Sciatic nerve (tissue), 2 donors: ENCODE measurements at regions not wholly inside any gene's neighbourhood (a gene's known extent, or its start where the extent isn't known, plus 50 kb on each side); places are given as distances from the start of the nearest gene placed in this dataset.

Source experiments
- ATAC-seq: fragments of 200-7000 bp; cut with Tn5 transposase; one replicate; pipeline ENCODE4 v1.9.1; 2020; ENCODE audit warnings: mild to moderate bottlenecking, moderate library complexity
- DNase-seq: peaks from one replicate; pipeline ENCODE4 v3.0.0-alpha.2; 2020; ENCODE audit warnings: low spot score
- intact Hi-C: fragments of 100-400 bp; cut with DNase I; formaldehyde crosslinking; loops from one replicate; pipeline ENCODE4 v1.14.2; 2022
- donor health status: DM: no; HTN: no; CAD: no.
- donor health status: DM: no; HTN: no; CAD: no.

DNA sequence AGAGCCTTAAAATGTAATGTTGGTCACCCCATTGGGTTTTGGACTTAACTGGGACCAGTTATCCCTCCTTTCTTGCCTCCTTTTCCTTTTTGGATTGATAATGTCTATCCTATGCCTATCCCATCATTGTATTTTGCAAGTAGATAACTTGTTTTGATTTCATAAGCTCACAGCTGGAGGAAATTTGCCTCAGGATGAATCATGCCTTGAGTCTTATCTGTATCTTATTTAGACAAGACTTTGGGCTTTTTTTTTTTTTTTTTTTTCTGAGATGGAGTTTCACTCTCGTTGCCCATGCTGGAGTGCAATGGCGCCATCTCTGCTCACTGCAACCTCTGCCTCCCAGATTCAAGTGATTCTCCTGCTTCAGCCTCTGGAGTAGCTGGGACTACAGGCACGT, 443.3 kb downstream of the DNAH5 start:
- intact Hi-C loops, result no loop called here
- ATAC-seq (no peak), DNase-seq (no peak)

DNA sequence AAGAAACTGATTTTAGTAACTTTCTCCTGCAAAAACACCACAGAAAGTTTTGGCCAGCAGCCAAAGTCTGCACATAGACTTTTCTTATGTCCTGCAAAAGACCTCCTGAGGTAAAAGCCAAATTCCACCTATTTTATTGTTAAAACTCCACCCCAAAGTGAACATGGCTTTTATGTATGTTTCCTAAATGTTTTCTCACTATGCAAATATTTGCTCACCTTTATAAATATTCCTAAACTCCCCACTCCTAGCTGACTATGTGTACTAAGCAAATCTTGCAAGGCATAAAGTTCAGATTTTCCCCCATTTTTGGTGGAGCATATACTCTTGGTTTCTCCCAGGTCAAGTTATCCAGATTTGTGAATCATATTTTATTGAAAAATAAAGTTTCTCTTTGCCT, 446.2 kb downstream of the DNAH5 start:
- DNase-seq (no peak), ATAC-seq (no peak)
- intact Hi-C loops, result no loop called here

DNA sequence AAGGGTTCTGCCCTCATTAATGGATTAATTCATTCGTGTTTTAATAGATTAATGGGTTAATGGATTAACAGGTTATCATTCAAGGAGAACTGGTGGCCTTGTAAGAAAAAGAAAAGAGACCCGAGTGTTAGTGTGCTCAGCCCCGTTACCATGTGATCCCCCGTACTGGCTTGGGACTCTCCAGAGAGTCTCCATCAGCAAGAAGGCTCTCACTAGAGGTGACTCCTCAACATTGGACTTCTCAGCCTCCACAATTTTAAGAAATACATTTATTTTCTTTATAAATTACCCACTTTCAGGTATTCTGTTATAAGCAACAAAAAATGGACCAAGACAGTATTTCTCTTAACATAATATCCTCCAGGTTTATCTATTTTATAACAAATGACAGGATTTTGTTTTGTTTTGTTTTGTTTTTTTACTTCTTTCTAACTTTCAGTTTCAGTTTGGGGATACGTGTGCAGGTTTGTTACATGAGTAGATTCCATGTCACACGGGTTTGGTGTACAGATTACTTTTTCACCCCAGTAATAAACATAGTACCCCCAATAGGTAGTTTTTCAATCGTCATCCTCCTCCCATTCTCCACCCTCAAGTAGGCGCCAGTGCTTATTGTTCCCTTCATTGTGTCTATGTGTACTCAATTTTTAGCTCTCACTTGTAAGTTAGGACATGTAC, 456.1 kb downstream of the DNAH5 start:
- intact Hi-C loops, result no loop called here
- ATAC-seq (no peak), DNase-seq (no peak)

DNA sequence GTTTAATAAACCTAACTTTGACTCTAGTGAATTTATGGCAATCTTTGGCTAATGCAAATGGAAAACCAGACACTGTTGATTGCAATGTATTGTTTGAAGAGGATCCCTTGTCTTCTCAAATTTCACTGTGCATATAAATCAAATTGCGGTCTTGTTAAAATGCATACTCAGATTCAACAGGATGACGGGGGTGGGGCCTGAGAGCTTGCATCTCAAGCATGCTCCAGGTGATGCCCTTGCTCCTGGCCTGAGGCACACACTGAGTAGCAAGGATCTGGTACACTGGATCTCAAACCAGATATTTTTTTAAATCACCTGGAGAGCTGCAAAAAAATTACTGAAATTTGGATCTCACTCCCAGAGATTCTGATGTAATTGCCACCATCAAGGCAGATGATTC, 463.7 kb downstream of the DNAH5 start:
- ATAC-seq, result no peak
- intact Hi-C loops, result no loop called here
- no peak for DNase-seq

DNA sequence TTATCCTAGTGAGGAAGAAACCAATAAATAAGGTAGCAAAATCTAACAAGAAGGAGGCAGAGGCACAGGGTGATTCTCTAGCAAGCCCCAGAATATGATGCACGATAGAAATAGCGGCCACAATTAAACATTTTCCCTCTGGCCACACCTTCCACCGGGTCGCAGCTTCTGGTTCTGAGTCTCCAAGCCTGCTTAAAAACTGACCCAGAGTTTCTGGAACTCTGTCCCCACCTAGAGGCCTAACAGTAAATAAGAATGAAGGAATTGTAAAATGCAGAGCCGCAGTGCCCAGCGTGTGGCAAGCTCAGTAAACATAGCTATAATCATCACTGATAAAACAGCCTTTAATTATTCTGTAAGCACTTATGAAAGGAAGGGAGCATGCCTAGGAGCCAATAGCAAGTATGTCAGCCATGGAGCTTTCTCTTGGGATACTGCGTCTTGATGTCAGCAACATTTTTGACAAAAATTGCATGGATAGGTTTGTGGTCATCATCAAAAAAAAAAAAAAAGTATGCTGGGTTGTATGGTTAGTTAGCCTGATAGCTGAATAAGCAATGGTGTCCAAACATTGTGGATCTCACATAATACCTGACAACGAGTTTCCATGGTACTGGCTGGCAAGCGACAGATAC, 465.5 kb downstream of the DNAH5 start:
- ATAC-seq, result peak; percentile 36
- DNase-seq, result no peak
- intact Hi-C loops, result no loop called here

DNA sequence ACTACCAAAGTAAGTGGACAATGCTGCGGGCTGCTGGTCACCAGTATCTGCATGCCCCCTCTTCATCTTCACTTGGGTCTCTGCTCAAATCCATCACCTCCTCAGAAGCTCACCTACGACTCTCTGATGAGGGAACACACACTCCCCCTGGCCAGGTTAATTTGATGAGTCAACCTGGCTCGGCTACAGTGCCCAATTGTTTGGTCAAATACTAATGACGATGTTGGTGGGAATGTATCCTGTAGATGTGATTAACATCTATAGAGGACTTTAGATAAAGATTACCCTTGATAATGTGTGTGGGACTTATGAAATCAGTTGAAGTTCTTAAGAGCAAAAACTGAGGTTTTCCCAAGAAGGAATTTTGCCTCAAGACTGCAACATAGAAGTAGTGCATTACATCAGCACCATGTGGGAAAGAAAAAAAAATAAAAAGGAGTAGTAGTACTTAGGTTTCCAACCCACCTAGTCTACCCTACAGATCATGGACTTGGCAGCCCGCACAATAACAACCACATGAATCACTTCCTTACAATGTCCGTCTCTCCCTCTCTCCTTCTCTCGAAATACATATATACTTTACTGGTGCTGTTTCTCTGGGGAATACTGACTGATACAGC, 467.3 kb downstream of the DNAH5 start:
- intact Hi-C loops, result no loop called here

DNA sequence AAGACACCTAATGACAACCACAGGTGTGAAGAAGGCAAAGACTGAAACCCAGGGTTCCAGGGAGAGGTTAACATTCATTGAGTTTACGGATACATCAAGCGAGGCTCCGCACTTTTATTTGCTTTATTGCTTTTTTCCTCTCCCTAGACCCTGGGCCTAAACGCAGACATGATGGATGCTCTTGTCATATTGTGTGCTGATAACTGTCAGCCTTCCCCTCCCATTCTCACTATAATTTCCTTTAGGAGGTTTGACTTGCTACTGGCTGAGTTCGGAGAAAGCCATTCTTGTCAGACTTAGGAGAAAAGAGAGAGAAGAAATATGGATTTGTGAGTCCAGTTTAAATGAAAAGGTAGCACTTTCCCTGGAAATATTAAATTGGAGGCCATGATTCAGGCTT, 471.6 kb downstream of the DNAH5 start:
- DNase-seq (no peak), ATAC-seq (no peak)
- intact Hi-C loops, result no loop called here

More for the DNA sequence above, 467.3 kb downstream of the DNAH5 start:
- DNase-seq (no peak), ATAC-seq (no peak)

DNA sequence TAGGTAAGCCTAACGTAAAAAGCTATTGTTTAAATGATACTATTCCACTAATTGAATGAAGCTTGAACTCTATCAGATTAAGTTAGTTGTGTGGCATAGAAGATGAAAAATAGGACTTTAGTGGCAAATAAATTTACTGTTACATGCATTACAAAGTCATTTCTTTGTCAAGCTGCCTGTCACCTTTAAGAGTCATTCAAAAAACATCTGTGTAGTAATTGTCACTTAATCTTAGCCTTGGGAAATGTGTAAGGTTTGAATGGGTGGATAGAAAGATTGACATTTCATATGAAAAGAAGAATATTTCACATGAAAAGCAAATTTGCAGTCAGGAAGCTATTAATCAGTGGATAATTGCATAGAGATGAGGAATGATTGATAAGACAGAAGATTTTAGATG, 473.5 kb downstream of the DNAH5 start:
- ATAC-seq (no peak), DNase-seq (no peak)
- intact Hi-C loops, result no loop called here

DNA sequence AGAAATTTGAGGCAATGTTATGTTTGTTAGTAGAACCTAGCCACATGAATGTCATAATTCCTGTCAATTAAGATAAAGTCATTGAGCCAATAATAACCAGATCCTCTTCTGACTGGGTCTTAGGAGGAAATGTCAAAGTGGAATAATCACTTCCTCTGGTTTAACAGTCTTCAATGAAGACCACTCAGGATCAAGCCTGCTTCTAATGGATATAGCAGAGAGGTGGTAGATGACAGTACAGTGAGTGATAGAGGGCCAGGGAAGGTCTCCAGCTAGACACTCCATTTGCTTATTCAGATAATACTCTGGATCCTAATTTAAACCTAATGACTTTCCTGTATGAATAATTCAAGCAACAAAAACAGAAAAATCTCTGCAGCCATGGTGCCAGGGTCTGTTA, 474.2 kb downstream of the DNAH5 start:
- intact Hi-C loops, result no loop called here
- ATAC-seq (no peak), DNase-seq (no peak)

DNA sequence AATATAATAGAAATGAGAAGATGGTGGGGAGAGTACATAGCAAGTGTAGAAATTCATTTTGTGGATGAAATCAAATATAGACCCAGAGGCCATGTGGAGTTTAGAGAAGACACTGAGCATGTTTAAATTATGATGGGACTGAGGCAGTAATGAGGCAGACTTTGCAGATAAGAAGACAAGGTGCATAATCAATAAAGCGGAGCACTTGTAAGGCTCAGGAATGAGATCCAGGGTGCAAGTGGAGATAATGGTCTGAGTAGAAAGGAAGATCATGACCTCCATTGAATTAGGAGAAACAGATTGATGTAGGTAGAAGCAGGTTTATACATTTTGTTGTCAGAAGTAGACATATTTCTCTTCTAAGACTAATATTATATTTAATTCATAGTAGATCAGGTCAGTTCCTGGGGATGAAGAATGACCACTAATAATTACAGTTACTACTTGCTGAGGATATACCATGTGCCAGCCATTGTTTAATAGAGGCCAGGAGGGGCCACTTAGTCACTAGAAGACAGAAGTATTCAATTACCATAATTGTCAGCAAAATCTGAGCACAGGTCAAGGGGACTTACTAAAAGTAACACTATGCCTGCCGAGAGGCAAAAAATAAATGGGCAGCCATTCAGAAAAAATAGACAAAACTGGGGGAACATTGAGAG, 479.8 kb downstream of the DNAH5 start:
- DNase-seq (no peak), ATAC-seq (no peak)
- intact Hi-C loops, result no loop called here

DNA sequence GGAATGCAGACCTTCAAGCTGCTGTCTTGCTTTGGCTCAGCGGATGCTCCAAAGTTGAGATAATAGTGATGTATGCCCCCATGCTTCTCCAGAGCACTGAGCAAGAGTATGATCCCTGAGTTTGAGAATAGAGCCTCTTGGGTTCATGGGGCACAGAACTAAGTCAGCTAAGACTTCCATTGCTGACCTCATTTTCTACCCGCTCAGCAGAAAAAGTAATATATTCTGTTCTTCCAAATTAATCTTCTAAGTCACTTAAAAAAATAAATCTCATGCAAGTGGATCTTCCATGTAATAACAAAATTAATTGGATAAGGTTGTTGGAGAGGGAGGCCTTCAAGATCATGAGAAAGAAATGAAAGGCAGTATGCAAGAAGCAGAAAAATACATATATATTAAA, 483.9 kb downstream of the DNAH5 start:
- no peak for ATAC-seq
- intact Hi-C loops, result no loop called here
- DNase-seq, result no peak

DNA sequence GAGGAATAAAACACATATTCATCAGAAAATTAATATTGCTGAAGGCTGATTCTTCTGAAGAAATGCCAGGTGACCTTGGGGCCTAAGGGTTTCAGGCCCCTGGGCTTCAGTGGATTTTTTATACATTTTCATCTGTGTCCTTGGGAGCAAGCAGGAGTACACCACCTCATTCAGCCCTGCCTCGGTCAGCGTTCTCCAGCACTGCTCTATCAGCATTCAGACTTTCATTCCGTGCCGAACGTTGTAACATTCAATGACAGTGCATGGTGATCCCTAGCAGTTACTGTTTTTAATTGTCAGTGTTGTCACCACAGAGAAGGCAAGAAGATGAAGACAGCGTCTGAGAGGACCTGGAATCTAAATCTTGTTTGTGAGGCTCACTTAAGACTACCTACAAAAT, 490.4 kb downstream of the DNAH5 start:
- intact Hi-C loops, result loop anchor here (5.0 kb wide), 1 partner anchor 568 kb away; no protein-coding TSS in a partner anchor
- no peak for DNase-seq
- ATAC-seq, result no peak

DNA sequence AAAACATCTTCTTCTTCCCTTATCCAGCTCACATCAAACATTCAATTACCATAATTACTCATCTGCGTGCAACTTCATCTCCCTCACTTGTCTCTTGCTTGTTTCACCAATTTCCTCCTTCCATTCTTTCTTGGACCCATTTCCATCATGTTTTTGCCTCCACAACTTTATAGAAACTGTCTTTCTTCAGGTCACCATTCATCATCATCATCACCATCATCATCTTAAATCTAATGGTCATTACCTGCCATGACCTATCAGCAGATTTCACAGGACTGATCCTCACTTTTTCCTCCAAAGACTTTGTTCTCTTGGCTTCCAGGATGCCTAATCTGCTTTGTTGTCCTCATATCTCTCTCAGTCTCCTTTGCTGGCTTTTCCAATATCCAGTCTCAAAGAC, 495.6 kb downstream of the DNAH5 start:
- intact Hi-C loops, result no loop called here
- no peak for ATAC-seq
- no peak for DNase-seq

DNA sequence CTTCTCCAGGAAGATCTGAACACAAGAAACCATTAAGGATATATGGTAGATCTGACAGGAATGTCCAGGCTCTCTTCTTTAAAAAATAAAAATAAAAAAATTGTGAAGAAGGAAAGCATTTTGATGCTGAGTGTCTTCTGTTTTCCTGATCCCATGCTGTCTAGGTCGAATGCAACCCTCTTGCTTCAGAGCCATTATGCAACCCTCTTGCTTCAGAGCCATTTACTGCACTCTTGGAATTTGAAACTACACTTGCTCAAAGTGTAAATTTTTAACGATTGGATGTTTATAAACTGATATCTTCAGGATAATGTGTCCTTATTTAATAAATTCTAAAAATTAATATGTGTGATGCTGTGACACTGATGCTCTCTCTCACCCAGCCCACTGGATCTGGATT, 505.1 kb downstream of the DNAH5 start:
- intact Hi-C loops, result no loop called here
- ATAC-seq, result no peak

DNA sequence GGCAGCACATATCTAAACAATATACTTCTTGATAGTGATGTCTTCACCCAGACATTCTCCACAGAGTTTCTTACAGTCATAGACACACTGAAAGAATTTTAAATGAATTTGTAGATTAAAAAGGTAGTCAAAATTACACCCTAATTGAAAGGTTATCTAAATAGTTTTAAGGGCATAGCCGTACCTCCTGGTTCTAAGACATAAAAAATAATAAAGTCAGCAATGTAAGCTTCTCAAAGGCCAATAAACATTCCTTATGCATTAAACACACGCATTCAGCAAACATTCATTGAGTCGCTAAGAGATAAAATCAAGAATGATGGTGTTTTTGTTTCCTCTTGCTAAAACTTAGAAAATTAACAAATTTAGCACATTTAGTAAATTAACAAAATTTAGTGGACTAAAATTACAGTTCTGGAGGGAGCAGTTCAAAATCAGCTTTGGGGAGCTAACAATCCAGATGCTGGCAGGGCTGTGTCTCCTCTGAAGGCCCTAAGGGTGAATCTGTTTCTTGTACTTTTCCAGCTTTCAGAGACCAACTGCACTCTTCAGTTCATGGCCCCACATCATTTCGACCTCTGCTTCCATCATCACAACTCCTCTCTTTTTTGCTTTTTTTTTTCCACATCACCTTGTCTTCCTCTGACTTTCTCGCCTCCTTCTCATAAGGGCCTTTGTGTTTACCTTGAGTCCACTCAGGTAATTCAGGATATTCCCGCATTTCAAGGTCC, 516.5 kb downstream of the DNAH5 start:
- intact Hi-C loops, result no loop called here
- DNase-seq (no peak), ATAC-seq (no peak)

More for the DNA sequence above, 505.1 kb downstream of the DNAH5 start:
- no peak for DNase-seq

DNA sequence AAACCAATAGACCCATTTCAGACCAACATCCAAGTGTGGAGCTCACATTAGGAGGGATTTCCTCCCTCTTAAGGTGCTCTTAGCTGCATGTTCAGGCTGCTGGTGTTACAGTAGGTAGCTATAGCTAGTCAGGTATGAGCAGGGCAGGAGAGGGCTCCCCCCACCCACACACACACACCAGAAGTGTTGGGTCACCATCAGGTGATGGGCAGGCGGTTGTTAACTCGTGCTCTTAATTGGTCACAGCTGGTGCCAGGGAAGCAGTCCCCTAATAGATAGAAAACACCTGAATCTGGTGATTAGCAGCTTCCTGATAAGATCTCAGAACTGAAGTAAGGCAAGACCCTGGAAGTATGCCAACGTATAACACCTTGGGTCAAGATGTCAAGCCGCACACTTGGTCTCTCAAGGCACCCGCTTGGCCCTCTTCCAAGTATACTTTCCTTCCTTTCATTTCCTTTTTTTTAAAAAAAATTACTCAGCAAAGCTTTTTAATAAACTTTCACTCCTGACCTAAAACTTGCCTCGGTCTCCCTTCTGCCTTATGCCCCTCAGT, 532.4 kb downstream of the DNAH5 start:
- intact Hi-C loops, result no loop called here
- ATAC-seq (no peak), DNase-seq (no peak)

DNA sequence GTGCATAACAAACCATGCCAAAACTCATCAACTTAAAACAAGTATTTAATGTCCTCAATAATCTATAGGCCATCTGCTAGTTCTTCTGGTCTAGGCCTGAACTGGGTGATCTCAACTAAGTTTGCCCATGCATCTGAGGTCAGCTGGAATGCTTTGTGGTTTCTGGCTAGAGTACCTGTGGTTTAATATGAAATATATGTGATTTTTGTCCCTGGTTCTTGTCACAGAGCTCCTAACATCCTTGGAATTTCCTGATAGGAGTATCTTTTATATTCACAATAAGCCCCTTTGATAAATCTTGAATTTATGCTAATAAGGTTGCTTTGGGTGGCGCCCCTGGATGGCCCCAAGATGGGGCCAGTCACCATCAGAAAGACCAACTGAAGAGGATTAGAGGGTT, 535.9 kb downstream of the DNAH5 start:
- intact Hi-C loops, result no loop called here
- ATAC-seq, result no peak
- DNase-seq, result no peak

DNA sequence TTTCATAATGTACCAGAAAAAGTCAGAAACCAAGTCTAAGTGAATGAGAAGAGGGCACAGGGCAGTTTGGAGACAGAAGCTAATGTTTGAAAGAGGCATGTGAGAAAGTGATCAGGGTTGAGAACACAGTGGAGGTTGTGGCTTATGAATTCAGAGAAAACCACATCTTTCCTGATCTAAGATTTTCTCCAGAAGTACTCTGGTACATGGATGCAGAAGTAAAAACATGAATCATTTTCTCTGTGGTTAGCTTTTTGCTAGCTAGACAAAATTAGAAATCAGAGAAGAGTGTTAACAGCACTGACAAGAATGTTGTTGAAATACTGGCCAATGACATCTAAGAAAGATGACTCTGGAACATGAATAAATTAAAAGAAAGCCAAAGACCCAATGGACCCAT, 541.1 kb downstream of the DNAH5 start:
- intact Hi-C loops, result no loop called here
- ATAC-seq (no peak), DNase-seq (no peak)

DNA sequence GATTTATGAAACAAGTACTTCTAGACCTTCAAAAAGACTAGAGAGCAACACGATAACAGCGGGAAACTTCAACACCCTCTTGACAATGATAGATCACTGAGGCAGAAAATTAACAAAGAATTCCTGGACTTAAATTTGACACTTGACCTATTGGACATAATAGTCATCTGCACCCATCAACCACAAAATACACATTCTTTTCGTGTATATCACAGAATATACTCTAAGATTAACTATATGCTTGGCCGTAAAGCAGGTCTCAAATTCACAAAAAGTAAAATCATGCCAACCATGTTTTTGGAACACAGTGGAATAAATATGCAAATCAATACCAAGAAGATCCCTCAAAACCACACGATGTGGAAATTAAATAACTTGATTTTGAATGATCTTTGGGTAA, 559.4 kb downstream of the DNAH5 start:
- DNase-seq, result no peak
- intact Hi-C loops, result no loop called here
- ATAC-seq, result no peak
